Hepatocyte (in vitro differentiated cells): ENCODE measurements at regions not wholly inside any gene's neighbourhood (a gene's known extent, or its start where the extent isn't known, plus 50 kb on each side); places are given as distances from the start of the nearest gene placed in this dataset.

Source experiments
- CTCF ChIP-seq: fragments of 200-600 bp; sonication (generic); IDR thresholded peaks from 2 replicates; pipeline ENCODE4 v1.5.1; 2016; ENCODE audit warnings: antibody characterized with exemption, mild to moderate bottlenecking; ENCODE audit not compliant: poor library complexity
- EZH2 ChIP-seq: fragments of 200-600 bp; sonication (generic); IDR thresholded peaks from 2 replicates; pipeline ENCODE4 v1.6.1; 2016; ENCODE audit warnings: antibody characterized with exemption, mild to moderate bottlenecking, borderline replicate concordance
- EZH2phosphoT487 ChIP-seq: fragments of 200-600 bp; sonication (generic); IDR thresholded peaks from one replicate; pipeline ENCODE4 v1.6.1; 2018; ENCODE audit warnings: antibody characterized with exemption, mild to moderate bottlenecking, low read depth, moderate library complexity; ENCODE audit not compliant: unreplicated experiment, severe bottlenecking

- TF ChIP-seq CTCF (no peak), EZH2 (no peak), EZH2phosphoT487 (no peak)
Observed at GRCh38 chr14:29391231-29391630, 536.4 kb downstream of the PRKD1 start.
